H1 (cell line): ENCODE measurements at regions not wholly inside any gene's neighbourhood (a gene's known extent, or its start where the extent isn't known, plus 50 kb on each side); places are given as distances from the start of the nearest gene placed in this dataset.

Experiments
- CTCF ChIA-PET: fragments of 300-600 bp; sonication (Branson Sonifier 250); formaldehyde crosslinking; loops from one replicate; lab custom pipeline; 2021; ENCODE audit not compliant: partially characterized antibody; lab: Charles Lee
- POLR2A ChIA-PET: fragments of 300-600 bp; sonication (Branson Sonifier 250); formaldehyde crosslinking; loops from one replicate; lab custom pipeline; 2021; ENCODE audit warnings: inconsistent platforms; ENCODE audit not compliant: partially characterized antibody; lab: Charles Lee
- DNase-seq, 2 experiments: peaks; one replicate each; pipeline versions ENCODE4 v3.0.0 to v3.0.0-alpha.2; 2010 to 2022; ENCODE audit warnings: low spot score in 2 of 2, low read depth in 1 of 2, mixed read lengths in 1 of 2
- FAIRE-seq: peaks from 2 replicates; lab custom pipeline; 2011; peaks lifted over from hg19 to GRCh38; lab: Jason Lieb, UNC
- H2AFZ ChIP-seq: 2 replicates; pipeline ENCODE4 v1.8.1; 2012; ENCODE audit warnings: low read length, inconsistent platforms
- H2AK5ac ChIP-seq: 2 replicates; pipeline ENCODE4 v1.6.1; 2013; ENCODE audit warnings: low read depth, low read length
- H2BK120ac ChIP-seq: replicated peaks from 2 replicates; pipeline ENCODE3; 2013; ENCODE audit warnings: low read depth, low read length, inconsistent platforms
- H2BK12ac ChIP-seq: 2 replicates; pipeline ENCODE4 v1.6.1; 2013; ENCODE audit warnings: low read depth, low read length
- H2BK15ac ChIP-seq: 2 replicates; pipeline ENCODE4 v1.6.1; 2013; ENCODE audit warnings: low read length
- H2BK20ac ChIP-seq: 2 replicates; pipeline ENCODE4 v1.6.1; 2013; ENCODE audit warnings: low read length
- H2BK5ac ChIP-seq: 2 replicates; pipeline ENCODE4 v1.6.1; 2013; ENCODE audit warnings: low read depth, low read length
- H3K14ac ChIP-seq: 2 replicates; pipeline ENCODE4 v1.6.1; 2013; ENCODE audit warnings: inconsistent platforms; ENCODE audit not compliant: insufficient read length
- H3K18ac ChIP-seq: 2 replicates; pipeline ENCODE4 v1.6.1; 2013; ENCODE audit warnings: low read length; ENCODE audit errors: extremely low read depth
- H3K23ac ChIP-seq: 2 replicates; pipeline ENCODE4 v1.6.1; 2013; ENCODE audit warnings: inconsistent platforms; ENCODE audit not compliant: insufficient read length
- H3K23me2 ChIP-seq: 2 replicates; pipeline ENCODE4 v1.6.1; 2013; ENCODE audit warnings: low read depth, low read length
- H3K27ac ChIP-seq: 2 replicates; pipeline ENCODE4 v1.6.1; 2011; ENCODE audit warnings: low read depth, low read length, inconsistent platforms
- H3K27me3 ChIP-seq, 4 experiments: replicated peaks in 1 of 4; 1 replicate in 1 of 4; 2 replicates in 3 of 4; pipeline versions ENCODE4 v1.6.1 to v1.8.1; 2011 to 2013; ENCODE audit warnings: low read length in 3 of 4, mild to moderate bottlenecking in 3 of 4, inconsistent platforms in 2 of 4, mixed read lengths in 2 of 4, moderate library complexity in 1 of 4; ENCODE audit not compliant: control insufficient read depth in 3 of 4, insufficient read depth in 3 of 4; ENCODE audit errors: extremely low read depth in 1 of 4
- H3K36me3 ChIP-seq, 4 experiments: 2 replicates each; pipeline versions ENCODE4 v1.6.1 to v1.8.1; 2011 to 2013; ENCODE audit warnings: mild to moderate bottlenecking in 4 of 4, low read length in 3 of 4, moderate library complexity in 2 of 4, control low read depth in 1 of 4, inconsistent platforms in 1 of 4; ENCODE audit not compliant: insufficient read depth in 4 of 4, control insufficient read depth in 2 of 4
- H3K4ac ChIP-seq: replicated peaks from 2 replicates; pipeline ENCODE3; 2013; ENCODE audit warnings: low read length, low read depth, mixed read lengths, inconsistent platforms; ENCODE audit not compliant: insufficient read length
- H3K4me1 ChIP-seq, 4 experiments: replicated peaks in 1 of 4; 1 replicate in 1 of 4; 2 replicates in 3 of 4; pipeline versions ENCODE4 v1.6.1 to v1.8.1; 2011 to 2013; ENCODE audit warnings: low read length in 3 of 4, inconsistent platforms in 2 of 4, mixed read lengths in 1 of 4; ENCODE audit not compliant: insufficient read depth in 4 of 4, control insufficient read depth in 3 of 4
- H3K4me2 ChIP-seq, 2 experiments: 2 replicates each; pipeline versions ENCODE4 v1.6.1 to v1.8.1; 2011 to 2013; ENCODE audit warnings: low read depth in 2 of 2, low read length in 2 of 2, control low read depth in 1 of 2, inconsistent platforms in 1 of 2, mild to moderate bottlenecking in 1 of 2; ENCODE audit not compliant: insufficient read depth in 1 of 2
- H3K4me3 ChIP-seq, 4 experiments: fragments of 200-600, 300-600 bp in 1 of 4; sonication (generic), shearing (Covaris generic), sonication (Bioruptor Twin) in 1 of 4; 2 replicates each; pipeline versions ENCODE4 v1.5.1 to v1.8.1; 2011 to 2016; ENCODE audit warnings: low read length in 4 of 4, low read depth in 3 of 4, control low read depth in 2 of 4, inconsistent platforms in 2 of 4, mild to moderate bottlenecking in 2 of 4, mixed read lengths in 1 of 4, moderate library complexity in 1 of 4; ENCODE audit not compliant: insufficient read depth in 2 of 4; ENCODE audit errors: extremely low read depth in 1 of 4
- H3K56ac ChIP-seq: replicated peaks from 2 replicates; pipeline ENCODE3; 2013; ENCODE audit warnings: low read depth, mild to moderate bottlenecking, mixed read lengths, low read length, inconsistent platforms; ENCODE audit not compliant: insufficient read length
- H3K79me1 ChIP-seq: 2 replicates; pipeline ENCODE4 v1.6.1; 2013; ENCODE audit warnings: low read depth, low read length, control low read depth
- H3K79me2 ChIP-seq, 2 experiments: 2 replicates each; pipeline versions ENCODE4 v1.6.1 to v1.8.1; 2012 to 2013; ENCODE audit warnings: low read length in 2 of 2, mild to moderate bottlenecking in 2 of 2, inconsistent platforms in 1 of 2; ENCODE audit not compliant: insufficient read depth in 2 of 2, control insufficient read depth in 1 of 2
- H3K9ac ChIP-seq, 4 experiments: replicated peaks in 1 of 4; 1 replicate in 1 of 4; 2 replicates in 3 of 4; pipeline versions ENCODE4 v1.6.1 to v1.8.1; 2011 to 2013; ENCODE audit warnings: low read depth in 3 of 4, low read length in 3 of 4, control low read depth in 2 of 4, mild to moderate bottlenecking in 2 of 4, moderate library complexity in 2 of 4, inconsistent platforms in 1 of 4; ENCODE audit errors: extremely low read depth in 1 of 4
- H3K9me3 ChIP-seq, 2 experiments: 2 replicates each; pipeline versions ENCODE4 v1.6.1 to v1.8.1; 2012 to 2013; ENCODE audit warnings: mild to moderate bottlenecking in 2 of 2, moderate library complexity in 2 of 2, control low read depth in 1 of 2, inconsistent platforms in 1 of 2, low read depth in 1 of 2, low read length in 1 of 2, mixed read lengths in 1 of 2; ENCODE audit not compliant: insufficient read depth in 2 of 2
- H4K20me1 ChIP-seq, 2 experiments: replicated peaks in 1 of 2; 2 replicates each; pipeline versions ENCODE3 to v1.8.1; 2011 to 2013; ENCODE audit warnings: inconsistent platforms in 2 of 2, low read length in 2 of 2, mild to moderate bottlenecking in 1 of 2; ENCODE audit not compliant: insufficient read depth in 2 of 2, control insufficient read depth in 1 of 2
- H4K5ac ChIP-seq: 2 replicates; pipeline ENCODE4 v1.6.1; 2013; ENCODE audit warnings: low read length, low read depth, mixed read lengths, inconsistent platforms; ENCODE audit not compliant: insufficient read length
- H4K8ac ChIP-seq: 2 replicates; pipeline ENCODE4 v1.8.0; 2013; ENCODE audit warnings: mild to moderate bottlenecking, moderate library complexity, low read length, inconsistent platforms; ENCODE audit not compliant: insufficient read depth; ENCODE audit errors: extremely low read depth
- H4K91ac ChIP-seq: replicated peaks from 2 replicates; pipeline ENCODE3; 2013; ENCODE audit warnings: low read length, mixed read lengths, inconsistent platforms; ENCODE audit not compliant: insufficient read length
- ATF3 ChIP-seq: IDR thresholded peaks from 2 replicates; pipeline ENCODE4 v1.6.1; 2011; ENCODE audit warnings: low read depth, mild to moderate bottlenecking, low read length; ENCODE audit not compliant: insufficient read depth
- CBX8 ChIP-seq: fragments of 300-800, 300-1000 bp; sonication (generic); IDR thresholded peaks from 2 replicates; pipeline ENCODE4 v1.7.1; 2016; ENCODE audit warnings: low read depth, low read length, borderline replicate concordance
- E2F6 ChIP-seq: IDR thresholded peaks from 2 replicates; pipeline ENCODE4 v1.6.1; 2012; ENCODE audit warnings: inconsistent platforms
- EZH2 ChIP-seq: fragments of 200-600 bp; sonication (generic); IDR thresholded peaks from 2 replicates; pipeline ENCODE4 v1.7.1; 2012; ENCODE audit warnings: low read depth, mild to moderate bottlenecking, moderate library complexity, low read length, inconsistent platforms; ENCODE audit not compliant: severe bottlenecking
- MAX ChIP-seq: IDR thresholded peaks from 2 replicates; pipeline ENCODE4 v1.6.1; 2012; ENCODE audit warnings: inconsistent platforms
- TCF12 ChIP-seq: IDR thresholded peaks from 2 replicates; pipeline ENCODE4 v1.6.1; 2011; ENCODE audit warnings: low read depth, mild to moderate bottlenecking, low read length

- Histone ChIP-seq H2BK15ac (no peak overlapping the region), H3K27me3 (no peaks in the 10 kb centered on the region), H3K18ac (no peak overlapping the region), H2BK5ac (no peak overlapping the region), H2AFZ (no peak overlapping the region), H3K79me2 (no peaks in the 10 kb centered on the region), H3K4me3 (no peak overlapping the region), H3K27ac (no peak overlapping the region), H3K4me2 (no peak overlapping the region), H4K91ac (no peak overlapping the region), H3K14ac (no peak overlapping the region), H3K79me1 (no peaks in the 10 kb centered on the region), H4K20me1 (no peaks in the 10 kb centered on the region), H2AK5ac (no peak overlapping the region), H2BK12ac (no peak overlapping the region), H3K4ac (no peak overlapping the region), H3K4me1 (no peaks in the 10 kb centered on the region), H2BK120ac (no peak overlapping the region), H3K23ac (no peak overlapping the region), H3K56ac (no peak overlapping the region), H3K36me3 (no peaks in the 10 kb centered on the region), H4K8ac (no peak overlapping the region), H3K23me2 (no peaks in the 10 kb centered on the region), H3K9ac (no peak overlapping the region), H2BK20ac (no peak overlapping the region), H3K9me3 (no peaks in the 10 kb centered on the region), H4K5ac (no peak overlapping the region)
- FAIRE-seq (no peak), DNase-seq (no peak)
- TF ChIP-seq ATF3 (no peak), EZH2 (no peak), CBX8 (no peak), TCF12 (no peak), E2F6 (no peak), MAX (no peak)
- ChIA-PET CTCF (no interaction called here), POLR2A (interaction anchor here (0.7 kb wide), 1 partner anchor 64 kb away, joined by 3 read pairs; the partner anchor contains the start of gene ALG13)
Measured at GRCh38 chrX:111616786-111617185, 64.2 kb upstream of the ALG13 start.
